GM13976 (cell line): ENCODE measurements at regions not wholly inside any gene's neighbourhood (a gene's known extent, or its start where the extent isn't known, plus 50 kb on each side); places are given as distances from the start of the nearest gene placed in this dataset.

Source experiments
- DNase-seq: peaks from one replicate; pipeline ENCODE4 v3.0.0; 2012; ENCODE audit warnings: low spot score
- in situ Hi-C: fragments of 300-500 bp; cut with MboI; formaldehyde crosslinking; loops from one replicate; pipeline ENCODE4 v1.12.0; 2022; ENCODE audit warnings: low sequenced_read_pairs, mixed read lengths, inconsistent platforms; ENCODE audit not compliant: unreplicated experiment
- TF ChIP-seq, protein P1 (sequence below): IDR thresholded peaks from 2 replicates; pipeline ENCODE4 v1.5.1; 2012; ENCODE audit warnings: borderline replicate concordance, mild to moderate bottlenecking; ENCODE audit not compliant: insufficient read depth; ENCODE audit errors: extremely low read depth, missing control alignments, control extremely low read depth

DNA sequence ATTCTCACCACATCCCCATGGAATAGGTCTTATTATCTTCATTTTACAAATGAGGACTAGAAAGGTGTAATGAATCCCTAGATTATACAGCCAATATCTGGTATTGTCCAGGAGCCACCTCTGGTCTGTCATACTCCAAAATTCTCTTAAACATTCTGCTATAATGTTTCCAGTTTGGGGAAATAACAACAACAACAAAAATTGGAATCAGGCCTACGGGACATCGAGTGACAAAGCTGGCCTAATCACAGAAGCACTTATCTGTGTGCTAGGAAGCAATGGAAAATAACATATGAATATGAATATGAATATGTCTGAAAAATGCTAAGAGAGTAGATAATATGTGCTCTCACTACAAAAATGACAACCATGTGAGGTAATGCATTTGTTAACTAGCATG is 264.1 kb downstream of the GASK1B start:
- DNase-seq: no peak
- in situ Hi-C loops: no loop called here
- TF ChIP-seq, protein P1, sequence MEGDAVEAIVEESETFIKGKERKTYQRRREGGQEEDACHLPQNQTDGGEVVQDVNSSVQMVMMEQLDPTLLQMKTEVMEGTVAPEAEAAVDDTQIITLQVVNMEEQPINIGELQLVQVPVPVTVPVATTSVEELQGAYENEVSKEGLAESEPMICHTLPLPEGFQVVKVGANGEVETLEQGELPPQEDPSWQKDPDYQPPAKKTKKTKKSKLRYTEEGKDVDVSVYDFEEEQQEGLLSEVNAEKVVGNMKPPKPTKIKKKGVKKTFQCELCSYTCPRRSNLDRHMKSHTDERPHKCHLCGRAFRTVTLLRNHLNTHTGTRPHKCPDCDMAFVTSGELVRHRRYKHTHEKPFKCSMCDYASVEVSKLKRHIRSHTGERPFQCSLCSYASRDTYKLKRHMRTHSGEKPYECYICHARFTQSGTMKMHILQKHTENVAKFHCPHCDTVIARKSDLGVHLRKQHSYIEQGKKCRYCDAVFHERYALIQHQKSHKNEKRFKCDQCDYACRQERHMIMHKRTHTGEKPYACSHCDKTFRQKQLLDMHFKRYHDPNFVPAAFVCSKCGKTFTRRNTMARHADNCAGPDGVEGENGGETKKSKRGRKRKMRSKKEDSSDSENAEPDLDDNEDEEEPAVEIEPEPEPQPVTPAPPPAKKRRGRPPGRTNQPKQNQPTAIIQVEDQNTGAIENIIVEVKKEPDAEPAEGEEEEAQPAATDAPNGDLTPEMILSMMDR: no peak

DNA sequence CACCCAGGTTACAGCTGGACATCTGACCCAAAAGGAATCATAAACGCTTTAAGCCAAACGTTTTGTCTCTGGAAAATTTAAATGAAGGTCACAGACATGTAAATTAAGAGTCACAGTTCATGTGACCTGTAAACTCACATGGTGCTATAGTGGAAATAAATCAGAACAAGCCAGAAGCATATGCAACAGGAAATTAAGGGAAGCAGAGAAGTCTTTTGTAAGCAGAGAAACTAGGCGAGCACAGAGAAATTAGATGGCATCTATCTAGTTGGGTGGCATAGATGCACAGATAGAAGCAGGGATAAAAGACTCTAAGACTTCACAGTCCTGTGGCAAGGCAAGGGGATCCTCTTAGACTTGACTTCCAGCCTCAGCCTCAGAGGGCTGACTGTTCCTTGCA is 264.8 kb downstream of the GASK1B start:
- DNase-seq: no peak
- TF ChIP-seq, protein P1: no peak
- in situ Hi-C loops: no loop called here

DNA sequence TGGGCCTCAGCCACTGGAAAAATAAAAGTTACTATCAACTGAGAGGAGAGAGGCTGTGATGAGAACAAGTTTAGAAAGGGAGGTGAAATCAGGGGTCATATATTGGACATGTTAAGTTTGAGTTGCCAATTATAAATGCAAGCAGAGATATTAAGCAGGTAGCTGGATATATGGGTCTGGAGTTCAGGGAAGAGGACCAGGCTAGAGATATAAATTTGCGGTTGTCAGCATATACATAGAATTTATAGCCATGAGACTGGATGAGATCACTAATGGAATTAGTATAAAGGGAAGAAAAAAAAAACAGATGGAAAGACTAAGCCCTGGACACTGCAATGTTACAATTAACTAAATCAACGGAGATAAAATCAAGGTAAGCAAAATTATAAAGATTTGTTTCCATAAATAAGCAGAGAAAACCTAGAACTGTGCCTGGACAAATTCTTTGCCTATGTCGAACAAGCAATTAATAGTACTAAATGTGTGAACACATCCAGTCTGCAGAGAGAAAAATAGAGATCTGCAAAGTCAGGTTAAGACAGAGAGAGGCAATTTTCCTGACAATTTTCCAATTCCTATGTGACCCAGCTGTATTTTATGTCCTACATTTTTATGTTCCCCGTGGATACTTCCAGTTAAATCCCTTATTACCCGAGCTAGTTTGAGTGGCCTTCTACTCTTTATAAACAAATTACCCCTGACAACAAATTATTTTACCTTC is 265.4 kb downstream of the GASK1B start:
- in situ Hi-C loops: no loop called here

DNA sequence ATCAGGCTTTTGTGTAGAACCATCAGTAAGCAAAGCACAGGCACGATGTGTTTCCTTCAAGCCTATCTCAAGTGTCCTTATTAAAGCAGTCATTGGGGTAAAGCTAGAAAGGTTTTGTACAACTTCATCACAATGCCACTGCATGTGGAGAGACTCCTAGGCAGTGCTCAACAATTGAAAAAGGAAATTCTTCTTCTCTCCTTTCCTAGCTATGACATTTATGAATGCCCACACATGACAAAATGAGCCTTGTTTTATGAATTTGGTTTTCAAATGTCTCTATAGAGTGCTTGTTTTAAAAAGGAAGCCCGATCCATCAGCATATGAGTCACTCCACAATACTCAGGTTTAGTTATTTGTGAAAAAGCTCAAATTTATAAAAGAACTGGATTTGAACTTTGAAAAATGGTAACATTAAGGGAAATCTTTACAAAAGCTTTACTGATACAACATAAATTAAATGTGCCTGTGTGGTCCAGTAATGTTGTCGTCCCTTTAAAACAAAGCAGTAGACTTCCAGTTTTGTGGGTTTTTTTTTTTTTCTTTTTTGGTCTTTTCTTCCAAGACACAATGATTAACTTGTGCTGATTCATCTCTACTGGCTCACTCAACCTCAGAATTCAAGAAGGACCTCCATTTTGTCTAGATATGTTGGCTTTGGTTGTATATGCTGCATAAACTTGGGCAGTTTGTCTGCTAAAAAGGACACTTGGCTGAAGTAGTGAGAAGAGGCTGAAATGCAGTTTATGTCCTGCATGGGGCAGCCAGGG is 273.8 kb downstream of the GASK1B start:
- in situ Hi-C loops: no loop called here
- no peak for DNase-seq
- TF ChIP-seq, protein P1: no peak

More for the DNA sequence above, 265.4 kb downstream of the GASK1B start:
- TF ChIP-seq, protein P1: no peak
- DNase-seq: no peak

DNA sequence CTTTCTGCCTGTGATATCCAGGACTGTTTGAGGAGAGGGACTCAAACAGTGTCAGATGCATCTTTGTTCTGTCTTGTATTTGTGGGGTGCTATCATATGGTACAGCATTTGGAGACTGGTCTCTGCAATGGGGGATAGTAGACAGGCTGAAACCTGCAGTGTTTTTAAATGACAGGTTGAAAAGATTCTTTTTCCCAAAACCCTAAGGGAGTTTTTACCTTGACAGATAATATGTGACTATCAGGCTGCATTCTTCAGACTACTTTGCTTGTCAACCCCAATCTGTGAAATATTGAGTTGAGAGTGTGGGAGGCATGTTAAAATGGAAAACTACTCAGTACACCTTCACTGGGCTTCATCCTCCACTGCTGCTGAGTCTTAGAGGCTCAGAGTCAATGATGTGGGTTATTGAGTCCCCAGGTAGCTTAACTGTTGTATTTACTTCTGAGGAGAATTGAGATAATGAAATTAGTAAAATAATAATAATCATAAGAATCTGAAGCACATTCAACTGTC is 274.9 kb downstream of the GASK1B start:
- in situ Hi-C loops: no loop called here
- TF ChIP-seq, protein P1: no peak

DNA sequence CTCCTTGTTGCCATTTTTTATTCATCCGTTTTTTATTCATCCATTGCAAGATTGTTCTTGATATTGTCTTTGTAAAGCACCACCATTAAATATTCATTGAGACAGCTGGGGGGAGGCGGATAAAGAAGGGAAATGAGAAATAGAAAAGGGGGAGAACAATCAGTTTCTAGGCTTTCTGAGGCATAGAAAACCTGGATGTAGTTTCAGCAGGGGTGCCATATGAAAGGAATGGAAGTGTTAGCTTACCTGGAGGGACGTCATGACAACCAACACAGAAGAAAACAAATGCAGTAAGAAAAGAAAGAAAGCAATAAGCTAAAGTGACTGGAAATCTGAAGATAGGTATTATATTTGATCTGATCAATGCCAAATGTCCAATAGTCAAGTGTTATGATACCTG is 276.1 kb downstream of the GASK1B start:
- in situ Hi-C loops: no loop called here
- no peak for DNase-seq
- TF ChIP-seq, protein P1: no peak

More for the DNA sequence above, 274.9 kb downstream of the GASK1B start:
- DNase-seq: no peak
